Stimulated activated CD4-positive, alpha-beta T cell treated with anti-CD3 and anti-CD28 coated beads, Interleukin-15, amount 100 ng/mL, for 24 hours (primary cell): ENCODE measurements at regions not wholly inside any gene's neighbourhood (a gene's known extent, or its start where the extent isn't known, plus 50 kb on each side); places are given as distances from the start of the nearest gene placed in this dataset.

Source experiments
- DNase-seq: peaks from one replicate; pipeline ENCODE4 v3.0.0-alpha.2; 2020

DNA sequence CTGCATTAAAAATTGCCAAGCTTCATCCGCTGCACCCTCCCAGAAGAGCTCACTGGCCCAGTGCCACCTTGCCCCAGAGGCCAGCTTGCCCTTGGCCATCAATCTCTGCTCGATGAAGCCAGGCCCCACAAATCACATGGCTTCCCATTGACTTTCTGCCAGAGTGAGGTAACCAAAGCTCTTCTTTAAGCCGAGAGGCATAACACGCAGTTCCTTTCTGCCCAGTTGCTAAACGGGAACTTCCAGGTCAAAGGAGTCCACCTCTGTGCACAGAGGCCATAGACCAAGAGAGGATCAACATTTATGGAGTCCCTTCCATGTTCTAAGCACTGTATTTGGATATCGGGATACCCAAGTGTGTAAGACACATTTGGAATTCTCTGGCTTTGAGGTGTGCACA, 208.8 kb downstream of the KIF4B start:
- DNase-seq: no peak

DNA sequence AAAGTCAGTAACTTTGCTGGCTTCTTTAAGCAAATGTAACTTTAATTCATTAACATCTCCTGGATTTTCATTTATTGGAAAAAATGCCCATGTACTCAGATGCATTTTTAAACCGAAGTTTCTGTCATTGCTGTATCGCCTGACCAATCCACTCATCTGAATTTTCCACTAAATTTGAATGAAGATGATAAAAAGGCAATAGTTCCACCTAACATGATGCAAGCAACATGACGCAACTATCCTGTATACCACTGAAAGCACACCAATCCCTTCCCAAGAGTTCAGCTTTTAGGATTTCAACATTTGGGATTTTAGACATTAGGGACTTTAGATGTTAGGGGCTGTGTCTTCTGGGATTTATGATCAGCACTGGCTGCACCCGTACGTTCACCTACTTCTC, 215.6 kb downstream of the KIF4B start:
- DNase-seq: no peak

DNA sequence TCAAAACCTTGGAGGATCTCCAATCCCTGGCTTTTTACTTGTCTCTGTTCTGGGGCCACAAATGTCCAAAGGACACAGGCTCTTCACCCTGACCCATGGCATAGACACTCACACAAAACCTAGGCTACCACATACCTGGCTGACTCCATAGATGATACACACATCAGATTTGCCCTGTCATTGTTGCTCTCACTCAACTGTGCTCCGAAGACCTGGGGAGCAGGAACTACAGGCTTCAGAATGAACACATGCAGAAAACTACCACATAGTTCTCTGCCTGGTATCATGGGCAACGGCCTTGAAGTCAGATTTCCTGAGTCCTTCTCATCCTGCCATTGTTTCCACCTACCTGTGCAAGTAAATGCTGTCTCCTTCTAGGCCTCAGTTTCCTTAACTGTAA, 226.2 kb downstream of the KIF4B start:
- no peak for DNase-seq

DNA sequence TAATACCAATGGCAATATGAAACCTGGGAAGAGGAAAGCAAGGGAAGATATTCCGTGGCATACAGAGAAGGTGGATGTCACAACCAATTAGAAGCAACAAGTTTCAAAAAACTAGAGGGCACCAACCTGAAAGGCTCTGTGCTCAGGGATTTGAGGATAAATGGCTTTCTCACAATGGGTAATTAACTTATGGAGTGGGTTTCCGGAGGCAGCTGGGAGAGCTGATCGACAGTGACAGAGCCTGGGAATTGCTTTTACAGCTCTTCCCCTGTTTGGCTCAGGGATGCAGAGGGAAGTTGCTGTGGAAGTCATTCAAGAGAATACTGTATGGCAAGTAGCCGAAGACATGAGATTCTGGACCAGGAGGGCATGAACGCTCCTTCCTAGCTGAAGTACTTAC, 237.0 kb downstream of the KIF4B start:
- no peak for DNase-seq

DNA sequence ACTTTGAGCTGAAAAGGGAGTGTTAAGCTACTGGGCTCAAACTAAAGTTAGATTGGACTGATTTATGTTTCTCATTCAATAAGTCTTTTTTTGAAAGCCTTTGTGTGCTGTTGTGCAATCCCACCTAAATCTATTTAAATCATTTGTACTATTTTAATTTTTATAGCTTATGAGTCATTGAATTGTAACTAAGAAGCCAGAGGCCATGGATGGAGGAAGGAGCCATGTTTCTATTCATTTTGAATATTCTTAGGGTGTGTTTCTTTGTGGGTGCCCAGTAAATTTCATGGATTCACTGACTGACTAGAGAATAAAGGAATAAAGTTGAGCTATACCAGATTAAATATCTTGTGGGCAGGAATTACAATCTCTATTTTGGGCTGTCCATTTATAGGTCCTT, 238.5 kb downstream of the KIF4B start:
- no peak for DNase-seq

DNA sequence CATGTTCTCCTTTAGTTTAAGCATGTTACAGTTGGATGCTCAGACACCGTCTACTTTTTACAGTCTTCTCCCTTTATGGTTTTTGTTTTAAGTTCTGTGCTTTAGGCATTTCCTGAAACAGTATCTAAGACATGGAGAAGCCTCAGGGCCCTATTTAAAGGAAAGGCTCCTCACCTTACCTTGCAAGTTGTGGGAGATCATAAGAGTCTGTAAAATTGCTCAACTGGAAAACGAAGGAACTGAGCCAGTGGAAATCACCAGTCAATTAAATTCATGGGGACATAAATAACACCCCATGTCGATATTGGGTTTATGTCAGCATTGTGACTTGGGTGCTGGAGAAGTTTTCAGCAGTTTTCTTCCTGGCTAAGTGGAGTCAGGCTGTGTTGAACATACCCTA, 239.2 kb downstream of the KIF4B start:
- no peak for DNase-seq

DNA sequence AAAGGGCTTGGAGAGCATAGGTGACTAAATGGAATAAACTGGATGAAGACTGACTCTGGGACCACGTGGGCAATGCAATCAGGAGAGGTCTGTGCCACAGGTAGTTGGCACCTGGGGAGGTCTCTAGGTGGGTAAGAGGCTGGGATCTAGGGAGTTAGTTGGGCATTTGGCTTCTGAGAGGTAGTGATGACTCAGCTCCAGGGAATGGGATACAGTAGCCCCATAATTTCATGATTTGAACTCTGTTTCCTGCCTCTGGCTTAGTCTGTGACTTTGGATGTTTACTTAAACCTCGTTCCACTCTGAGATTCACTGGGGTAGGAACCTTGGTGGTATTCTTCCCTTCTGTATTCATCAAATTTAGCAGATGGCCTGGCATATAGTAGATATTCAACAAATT, 240.8 kb downstream of the KIF4B start:
- DNase-seq: no peak

DNA sequence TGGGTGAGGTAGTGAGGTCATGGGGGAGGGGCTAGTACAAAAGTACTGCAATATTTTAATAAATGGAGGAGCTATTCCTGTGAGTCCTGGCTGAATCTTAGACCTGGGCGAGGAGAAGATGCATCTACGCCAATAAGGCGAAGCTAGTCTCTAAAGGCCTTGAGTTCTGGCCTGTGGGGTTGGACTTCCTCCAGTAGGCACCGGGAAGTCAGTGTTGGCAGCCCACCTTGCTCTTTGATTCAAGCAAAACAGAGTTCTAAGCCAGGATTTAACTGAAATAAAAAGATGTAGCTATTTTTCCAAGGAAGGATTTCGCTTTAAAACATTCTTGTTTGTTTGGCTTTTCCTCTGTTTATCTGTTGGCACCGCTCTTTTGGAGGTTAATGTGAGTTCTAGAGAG, 244.6 kb downstream of the KIF4B start:
- DNase-seq: no peak

DNA sequence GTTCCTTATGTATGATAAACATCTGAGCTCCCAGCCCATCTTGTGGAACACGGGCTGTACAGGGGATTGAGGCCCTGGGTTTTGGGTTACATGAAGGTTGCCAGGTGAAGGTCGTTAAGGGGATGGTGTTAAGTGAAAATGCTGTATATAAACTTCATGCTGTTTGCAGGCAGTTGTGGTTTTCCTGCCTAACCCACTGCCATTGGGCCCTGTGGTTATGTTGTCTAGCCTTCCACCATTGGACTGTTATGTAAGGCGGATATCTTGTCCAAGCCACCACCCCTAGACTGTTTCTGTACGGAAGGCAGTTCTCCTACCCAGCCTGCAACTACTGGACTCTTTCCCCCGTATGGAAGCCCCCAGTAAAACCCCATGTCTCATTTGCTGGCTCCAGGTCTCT, 246.1 kb downstream of the KIF4B start:
- DNase-seq: no peak

DNA sequence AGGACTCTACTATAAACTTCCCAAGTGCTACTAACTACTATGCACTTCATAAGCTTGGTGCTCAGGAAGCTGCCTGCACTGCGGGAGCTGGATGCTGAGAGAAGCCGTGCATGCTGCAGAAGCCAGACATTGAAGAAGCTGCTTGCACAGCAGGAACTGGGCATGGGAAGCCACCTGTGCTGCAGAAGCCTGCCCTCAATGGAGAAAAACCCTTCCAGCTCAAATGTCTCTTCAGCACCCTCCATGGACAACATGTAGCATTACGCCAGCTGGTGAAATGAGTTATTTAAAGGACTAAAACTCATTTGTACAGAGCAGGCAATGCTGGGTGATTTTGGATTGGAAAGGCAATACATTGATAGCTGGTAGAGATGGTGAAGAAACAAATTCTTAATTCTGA, 247.2 kb downstream of the KIF4B start:
- DNase-seq: no peak

DNA sequence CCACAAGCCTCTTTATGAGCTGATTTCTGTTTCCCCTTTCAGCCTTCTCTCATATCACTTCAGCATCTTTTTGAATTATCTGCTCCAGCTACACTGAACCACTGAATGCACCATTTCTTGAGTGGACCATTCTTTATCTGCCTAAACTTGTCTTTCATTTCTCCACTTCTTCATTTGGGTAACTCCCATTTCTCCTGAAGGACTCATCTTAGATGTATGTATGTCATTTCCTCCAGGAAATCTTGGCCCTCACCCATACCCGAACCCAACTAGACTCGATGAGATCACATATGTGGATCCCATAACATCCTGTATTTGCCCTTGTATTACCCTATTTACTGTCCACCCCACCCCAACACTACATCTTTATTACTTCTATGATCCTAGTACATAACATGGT, 249.8 kb downstream of the KIF4B start:
- DNase-seq: no peak

DNA sequence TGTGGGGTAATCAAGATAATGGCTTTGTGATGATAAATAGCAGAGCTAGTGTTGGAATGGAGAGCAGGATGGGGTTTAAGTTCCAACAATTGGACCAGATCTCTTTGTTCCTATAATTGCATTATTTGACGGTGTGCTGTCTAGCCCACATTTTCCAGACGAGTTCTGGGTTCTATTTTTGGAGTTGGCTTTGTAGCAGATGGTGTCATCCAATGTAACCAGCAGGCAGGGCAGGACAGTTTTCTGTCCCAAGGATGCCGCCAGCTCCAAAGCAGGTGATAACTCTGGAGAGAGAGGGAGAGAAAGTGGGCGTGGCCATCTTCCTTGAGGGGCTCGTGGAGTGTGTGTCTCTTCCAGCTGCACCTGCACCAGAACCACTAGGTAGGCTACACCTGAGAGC, 251.3 kb downstream of the KIF4B start:
- no peak for DNase-seq

DNA sequence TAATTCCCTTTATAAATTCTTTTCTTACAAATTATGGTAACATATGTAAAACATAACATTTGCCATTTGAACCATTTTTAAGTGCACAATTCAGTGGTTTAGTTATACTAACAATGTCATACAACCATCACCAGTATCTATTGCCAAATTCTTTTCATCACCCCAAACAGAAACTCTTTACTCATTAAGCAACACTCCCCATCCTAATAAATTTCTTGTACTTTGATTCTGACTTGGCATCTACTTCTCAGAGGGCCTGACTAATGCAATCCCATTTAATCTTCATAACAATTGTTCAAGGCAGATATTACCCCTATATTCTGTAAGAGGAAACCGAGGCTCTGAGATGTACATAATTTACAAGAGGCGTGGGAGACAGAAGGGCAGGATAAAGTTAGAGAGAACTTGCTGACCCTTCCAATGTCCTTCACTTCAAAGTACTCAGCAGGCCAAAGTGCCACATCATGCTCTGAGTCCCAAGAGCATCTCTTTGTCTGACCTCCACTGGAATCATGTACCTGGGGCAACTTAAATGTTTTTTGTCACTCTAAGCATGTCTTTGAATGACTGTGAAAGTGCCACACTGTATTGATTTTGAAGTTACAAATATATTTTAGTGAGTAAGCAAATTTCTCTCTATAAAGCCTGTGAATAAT, 255.3 kb downstream of the KIF4B start:
- DNase-seq: no peak

DNA sequence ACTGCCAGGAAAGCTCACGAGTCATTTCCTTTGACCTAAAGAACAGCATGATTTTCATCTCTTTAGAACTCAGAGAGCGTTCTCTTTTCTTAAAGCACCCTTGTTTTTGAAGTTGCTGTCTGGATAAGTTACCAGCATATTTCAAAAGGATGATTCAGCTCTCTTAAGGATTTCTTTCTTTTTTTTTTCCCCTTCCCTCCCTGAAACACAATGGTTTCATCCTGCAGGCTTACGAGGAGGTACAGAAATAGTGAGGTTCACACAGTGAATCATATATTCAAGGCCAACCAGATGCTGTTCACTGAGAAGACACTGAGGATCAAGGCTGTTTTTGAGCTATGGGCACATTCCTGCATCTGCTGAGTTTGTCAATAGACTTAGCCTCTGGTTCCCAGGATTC, 257.2 kb downstream of the KIF4B start:
- no peak for DNase-seq

DNA sequence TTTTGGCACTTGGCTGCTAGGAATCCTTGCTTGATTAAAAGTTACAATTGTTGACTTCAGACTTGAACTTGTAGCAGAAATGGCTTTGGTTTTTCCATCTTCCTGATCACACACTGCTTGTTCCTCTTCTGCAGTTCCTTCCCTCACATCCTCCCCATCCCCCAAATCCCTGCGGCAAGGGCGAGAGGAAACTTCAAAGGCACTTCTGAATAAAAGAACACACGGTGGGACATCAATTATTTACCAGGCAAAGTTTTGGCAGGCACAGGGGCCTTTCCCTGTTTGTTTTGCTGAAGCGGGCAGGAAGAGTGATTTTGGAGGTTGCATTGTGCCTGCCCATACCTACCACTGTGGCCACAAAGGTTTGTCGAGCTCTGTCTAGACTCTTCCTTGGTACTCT, 260.9 kb downstream of the KIF4B start:
- DNase-seq: no peak

DNA sequence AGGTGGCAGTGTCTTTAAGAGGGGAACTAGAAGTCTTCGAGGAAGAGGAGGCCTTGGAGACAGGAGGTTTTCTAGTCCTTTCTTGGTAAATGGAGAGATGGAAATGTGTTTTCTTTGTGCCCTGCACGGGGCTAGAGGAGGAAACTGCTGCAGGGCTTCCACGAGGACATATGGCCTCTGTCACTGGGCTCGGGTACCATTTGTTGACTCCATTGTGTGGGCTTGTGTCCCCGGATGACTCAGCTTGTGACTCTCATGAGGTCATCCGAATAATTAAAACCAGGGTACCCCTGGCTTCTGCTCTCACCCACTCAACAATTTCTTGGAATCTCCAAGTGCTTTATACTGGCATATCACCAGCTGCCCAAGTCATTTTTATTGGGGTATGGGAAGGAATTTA, 261.7 kb downstream of the KIF4B start:
- no peak for DNase-seq

DNA sequence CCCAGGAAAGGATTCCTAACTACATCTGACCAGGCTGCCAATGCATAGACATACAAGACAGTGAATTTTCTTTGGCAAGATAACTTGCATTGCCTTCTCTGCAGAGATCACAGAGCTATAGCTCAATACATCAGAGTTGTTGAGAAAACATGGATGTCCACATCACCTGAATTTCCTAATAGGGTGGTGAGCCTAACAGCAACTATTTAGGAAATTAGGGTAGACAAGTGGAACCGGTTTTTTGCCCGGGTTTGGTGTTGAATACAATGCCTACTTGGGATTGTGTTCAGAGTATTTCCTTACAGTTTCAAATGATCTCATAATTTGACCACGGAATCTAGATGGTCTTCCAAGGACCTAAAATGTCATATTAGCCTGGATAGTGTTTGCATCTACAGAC, 262.7 kb downstream of the KIF4B start:
- DNase-seq: no peak

DNA sequence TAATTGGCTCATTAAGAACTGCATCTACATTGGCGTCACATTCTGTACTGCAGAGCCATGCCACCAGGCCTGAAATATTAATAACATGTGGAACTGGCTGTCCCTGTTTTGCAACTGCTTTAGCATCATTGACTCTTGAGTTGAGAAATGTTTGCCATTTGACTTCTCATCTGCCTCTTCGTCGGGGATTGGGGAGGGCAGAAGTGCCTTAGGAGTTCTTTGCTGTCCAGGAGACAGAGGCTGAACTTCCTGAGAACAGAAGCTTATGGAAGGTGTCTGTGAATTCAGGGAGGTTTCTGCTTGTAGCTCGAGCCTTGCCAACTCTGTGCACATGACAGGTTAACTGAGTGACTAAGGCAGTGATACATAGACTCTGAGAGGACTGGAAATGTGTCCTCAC, 265.0 kb downstream of the KIF4B start:
- no peak for DNase-seq

DNA sequence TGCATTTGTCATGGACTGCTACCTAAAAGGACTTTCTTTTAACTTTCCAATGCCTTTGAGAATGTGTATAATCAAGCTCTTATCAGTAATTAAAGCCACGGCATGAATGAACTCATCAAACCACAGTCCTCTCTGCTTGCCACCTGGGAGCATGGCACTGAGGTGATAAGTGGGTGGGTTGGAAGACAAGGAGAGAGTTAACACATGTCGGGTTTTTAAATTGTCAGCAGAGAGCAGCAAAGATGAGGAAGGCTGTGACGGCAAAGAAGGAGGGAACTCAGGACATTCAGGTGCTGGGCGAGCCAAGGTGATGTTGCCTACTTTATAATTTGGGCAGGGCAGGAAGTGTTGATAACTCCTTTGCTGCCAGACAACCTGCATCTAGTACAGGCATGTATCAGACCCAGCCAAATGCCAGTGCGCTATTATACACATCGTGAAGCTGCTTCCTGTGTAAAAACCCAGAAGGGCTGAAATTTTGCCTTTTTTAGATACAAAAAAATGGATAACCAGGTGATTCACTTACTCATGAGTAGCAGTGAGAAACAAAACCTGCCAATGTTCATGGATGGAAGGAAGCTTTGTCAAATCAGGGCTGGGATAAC, 269.1 kb downstream of the KIF4B start:
- DNase-seq: no peak

DNA sequence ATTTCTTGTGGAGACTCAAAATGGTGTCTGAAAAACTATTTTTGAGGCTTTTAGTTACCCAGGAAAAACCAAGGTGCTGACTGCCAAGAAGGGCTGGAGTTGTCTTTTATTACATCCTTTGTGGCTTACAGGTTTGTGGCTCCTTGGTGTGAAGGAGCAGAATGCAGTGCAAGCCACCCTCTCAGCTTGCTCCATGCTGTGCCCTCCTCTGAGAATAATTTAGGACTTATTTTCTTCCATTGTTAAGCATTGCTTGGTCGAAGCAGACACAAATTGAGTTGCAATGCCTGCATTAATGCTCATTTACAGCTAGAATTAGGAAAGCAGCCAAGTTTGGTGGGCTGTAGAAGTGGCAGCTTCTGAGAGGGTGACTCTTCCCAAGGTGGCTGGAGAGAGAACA, 272.2 kb downstream of the KIF4B start:
- DNase-seq: no peak

DNA sequence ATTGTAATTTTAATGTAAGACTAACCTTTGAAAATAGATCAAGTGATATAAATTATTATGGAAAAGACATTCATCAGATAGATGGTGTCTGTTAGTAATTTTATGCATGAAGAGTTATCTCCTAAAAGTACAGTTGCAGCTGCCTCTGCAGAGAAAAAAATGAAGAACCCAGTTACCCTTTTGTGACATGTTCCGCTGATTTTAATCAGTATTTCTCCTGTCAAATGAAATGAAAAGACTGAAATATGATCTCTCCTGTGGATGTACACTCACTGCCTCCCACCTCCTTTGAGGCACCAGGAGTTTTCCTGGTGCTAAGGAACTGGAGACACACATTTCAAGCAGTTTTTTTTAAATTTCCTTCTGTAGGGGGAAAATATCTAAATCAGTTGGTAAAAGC, 277.4 kb downstream of the KIF4B start:
- no peak for DNase-seq

DNA sequence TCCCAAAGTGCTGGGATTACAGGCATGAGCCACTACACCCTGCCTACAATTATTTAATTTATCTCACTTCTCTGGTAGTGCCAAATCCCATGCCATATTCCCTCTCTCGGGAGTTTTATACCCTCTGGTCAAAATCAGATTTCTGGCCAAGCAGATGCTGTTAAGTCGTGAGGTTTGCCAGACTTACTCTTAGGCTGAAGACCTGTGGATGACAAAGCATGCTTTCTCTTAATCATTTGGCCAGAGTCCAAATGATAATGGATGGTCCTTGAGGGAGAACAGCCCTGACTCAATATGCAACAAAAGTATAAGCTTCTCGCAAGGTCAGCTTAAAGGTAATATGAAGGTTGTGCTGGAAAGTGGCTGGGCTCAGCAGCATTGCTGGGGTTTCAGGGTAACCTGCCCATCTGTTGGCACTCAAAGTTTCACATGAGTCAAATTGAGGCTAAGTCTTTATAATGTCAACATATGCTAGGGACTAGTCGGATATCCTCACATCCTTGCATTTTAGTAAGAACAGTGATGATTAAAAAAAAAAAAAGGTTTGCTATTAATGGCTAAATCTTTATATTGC, 280.1 kb downstream of the KIF4B start:
- DNase-seq: no peak

DNA sequence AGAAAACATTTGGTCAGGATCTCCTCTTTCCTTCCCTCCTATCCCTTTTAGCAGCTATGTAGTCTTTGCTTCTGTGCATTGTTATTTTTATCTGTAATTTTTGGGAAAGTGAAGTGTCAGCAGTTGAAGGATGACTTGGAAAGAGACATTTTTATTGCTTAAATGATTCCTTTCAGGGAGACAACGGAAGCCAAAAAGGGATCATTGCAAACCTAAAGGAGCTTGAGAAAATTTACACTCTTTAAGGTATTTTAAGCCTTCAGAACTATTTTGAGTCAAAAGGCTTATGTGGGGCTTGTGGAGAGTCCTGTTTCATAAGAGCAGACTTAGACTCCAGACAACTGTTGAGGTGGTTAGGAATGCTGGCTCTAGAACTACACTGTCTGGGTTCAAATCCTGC, 281.6 kb downstream of the KIF4B start:
- no peak for DNase-seq

DNA sequence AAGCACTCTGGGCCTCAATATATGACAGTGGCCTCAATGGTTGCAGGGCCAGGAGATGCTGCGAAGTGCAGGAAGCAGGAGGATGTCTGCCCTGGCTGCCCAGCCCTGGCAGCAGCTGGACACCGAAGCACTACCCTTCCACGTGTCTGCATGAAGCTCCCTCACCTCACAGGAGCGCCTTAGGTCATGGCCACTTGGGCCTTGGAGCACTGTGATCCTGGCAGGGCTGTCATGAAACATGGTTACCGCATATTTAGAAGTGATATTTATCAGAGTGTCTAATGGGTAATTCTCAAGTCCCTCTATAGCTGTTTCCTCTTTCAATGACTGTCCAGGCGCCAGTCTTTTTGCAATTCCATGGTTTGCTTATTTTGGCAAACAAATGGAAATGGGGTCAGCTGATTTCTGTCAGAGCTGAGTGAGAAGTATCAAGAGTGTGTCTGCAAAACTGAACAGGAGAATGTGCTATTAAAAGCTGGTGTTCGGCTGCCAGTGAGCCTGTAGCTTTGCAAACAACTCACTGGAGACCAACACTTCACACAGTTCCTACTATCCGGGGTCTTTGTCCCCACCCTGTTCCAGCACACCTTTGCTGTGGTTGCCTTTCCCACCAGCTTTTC, 285.9 kb downstream of the KIF4B start:
- DNase-seq: no peak

DNA sequence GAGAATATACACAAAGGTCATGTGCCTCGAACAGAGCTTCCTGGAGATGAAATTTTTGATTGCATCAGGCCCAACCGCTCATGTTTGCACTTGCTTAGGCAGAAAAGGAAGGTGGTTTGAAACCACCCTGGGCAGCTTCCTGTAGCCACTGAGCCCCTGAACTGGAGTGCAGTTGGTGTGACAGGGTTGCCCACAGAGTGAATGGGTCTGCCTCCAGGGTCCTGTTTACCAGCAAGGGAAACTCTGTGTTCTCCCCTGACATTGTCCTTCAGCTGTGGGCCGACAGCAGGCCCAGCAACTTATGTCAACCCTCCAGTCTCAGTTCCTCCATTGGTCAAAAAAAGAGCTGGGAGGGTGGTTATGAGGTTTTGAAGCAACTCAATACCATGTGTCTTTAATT, 289.6 kb downstream of the KIF4B start:
- DNase-seq: no peak
